ENCODE measurements at regions not wholly inside any gene's neighbourhood (a gene's known extent, or its start where the extent isn't known, plus 50 kb on each side); places are given as distances from the start of the nearest gene placed in this dataset.
A peak's percentile ranks its signal among the peaks of the same experiment; 100 is the strongest.

DNA sequence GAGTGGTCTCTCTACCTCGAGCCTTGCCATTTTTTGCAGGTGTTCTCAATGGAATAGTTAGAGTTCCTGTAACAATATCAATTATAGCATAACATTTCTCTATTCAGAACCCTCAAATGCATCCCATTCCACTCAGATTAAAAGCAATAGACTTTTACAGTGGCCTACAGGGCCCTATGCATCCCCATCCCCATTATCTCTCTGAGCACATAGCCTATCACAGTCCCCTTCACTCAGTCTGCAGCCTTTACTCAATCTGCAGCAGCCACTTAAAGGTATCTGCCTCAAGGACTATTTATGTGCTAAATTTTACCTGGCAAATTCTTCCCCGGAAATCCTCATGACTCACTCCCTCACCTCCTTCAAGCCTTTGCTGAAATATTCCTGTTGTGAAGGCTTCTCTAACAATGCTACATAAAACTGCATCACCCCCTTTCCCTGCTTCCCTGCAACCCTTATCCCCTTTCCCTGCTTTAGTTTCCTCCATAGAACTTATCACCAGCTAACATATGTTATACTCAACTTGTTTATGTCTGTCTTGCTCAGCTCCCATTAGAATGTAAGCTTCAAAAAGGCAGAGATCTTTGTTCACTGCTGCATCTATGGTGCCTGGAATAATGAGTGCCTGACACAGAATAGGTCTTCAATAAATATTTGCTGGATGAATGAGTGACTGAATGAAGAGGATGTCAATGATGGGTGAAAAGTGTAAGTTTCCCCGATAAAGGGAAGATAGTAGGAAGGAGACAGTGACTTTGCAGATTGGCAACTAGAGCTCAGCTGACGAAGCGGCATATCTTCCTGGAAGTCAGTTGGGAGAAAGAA is 54.1 kb upstream of the ZNF366 start:
- H3K27ac ChIP-seq (ENCODE audit: low read length) = no peak overlapping the region
- peaks cover 0 to 11% of the 10 kb centered on the region in 2 donors for H3K4me1 ChIP-seq (ENCODE audit: control insufficient read depth in 1 of 2, insufficient read depth in 2 of 2, low read length in 2 of 2)

GRCh38 chr5:72559866-72560766 is 52.9 kb upstream of the ZNF366 start:
- H3K4me3 ChIP-seq (ENCODE audit: low read depth in 1 of 2, low read length in 2 of 2) = no peak overlapping the region
- no peaks in the 10 kb centered on the region for H3K9me3 ChIP-seq (ENCODE audit: control insufficient read depth in 1 of 2, low read length in 2 of 2)
- no peaks in the 10 kb centered on the region for H3K36me3 ChIP-seq (ENCODE audit: control insufficient read depth in 1 of 2, insufficient read depth in 2 of 2, low read length in 2 of 2)
- H3K4me1 ChIP-seq (ENCODE audit: control insufficient read depth in 1 of 2, insufficient read depth in 2 of 2, low read length in 2 of 2) = peaks cover 0 to 18% of the 10 kb centered on the region in 2 donors
- no peak overlapping the region for H3K27ac ChIP-seq (ENCODE audit: low read length)
- H3K27me3 ChIP-seq (ENCODE audit: low read depth, low read length) = no peaks in the 10 kb centered on the region

More for the DNA sequence above, 54.1 kb upstream of the ZNF366 start:
- no peaks in the 10 kb centered on the region for H3K27me3 ChIP-seq (ENCODE audit: low read depth, low read length)
- no peak overlapping the region for H3K4me3 ChIP-seq (ENCODE audit: low read depth in 1 of 2, low read length in 2 of 2)
- no peaks in the 10 kb centered on the region for H3K9me3 ChIP-seq (ENCODE audit: control insufficient read depth in 1 of 2, low read length in 2 of 2)
- H3K36me3 ChIP-seq (ENCODE audit: control insufficient read depth in 1 of 2, insufficient read depth in 2 of 2, low read length in 2 of 2) = no peaks in the 10 kb centered on the region

GRCh38 chr5:72558383-72558782 is 51.2 kb upstream of the ZNF366 start:
- no peaks in the 10 kb centered on the region for H3K9me3 ChIP-seq (ENCODE audit: control insufficient read depth in 1 of 2, low read length in 2 of 2)
- H3K4me1 ChIP-seq (ENCODE audit: control insufficient read depth in 1 of 2, insufficient read depth in 2 of 2, low read length in 2 of 2) = peaks cover 0 to 18% of the 10 kb centered on the region in 2 donors
- no peaks in the 10 kb centered on the region for H3K36me3 ChIP-seq (ENCODE audit: control insufficient read depth in 1 of 2, insufficient read depth in 2 of 2, low read length in 2 of 2)
- H3K27me3 ChIP-seq (ENCODE audit: low read depth, low read length) = no peaks in the 10 kb centered on the region
- H3K27ac ChIP-seq (ENCODE audit: low read length) = no peak overlapping the region
- no peak overlapping the region for H3K4me3 ChIP-seq (ENCODE audit: low read depth in 1 of 2, low read length in 2 of 2)

DNA sequence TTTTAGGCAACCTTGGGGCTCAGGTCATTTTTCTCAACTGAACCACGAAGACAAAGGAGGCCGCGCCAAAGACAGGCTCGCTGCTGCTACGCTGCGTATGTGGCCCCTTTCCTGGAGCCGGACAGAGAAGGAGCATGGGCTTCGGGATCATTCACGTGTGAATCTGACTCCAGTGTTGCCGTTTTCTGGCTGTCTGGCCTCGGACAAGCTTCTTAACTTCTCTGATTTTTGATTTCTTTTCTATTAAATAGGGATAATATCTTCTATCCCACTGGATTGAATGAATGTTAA is 50.8 kb upstream of the ZNF366 start:
- no peak overlapping the region for H3K4me3 ChIP-seq (ENCODE audit: low read depth in 1 of 2, low read length in 2 of 2)
- H3K4me1 ChIP-seq (ENCODE audit: control insufficient read depth in 1 of 2, insufficient read depth in 2 of 2, low read length in 2 of 2) = peaks cover 0 to 18% of the 10 kb centered on the region in 2 donors
- no peaks in the 10 kb centered on the region for H3K36me3 ChIP-seq (ENCODE audit: control insufficient read depth in 1 of 2, insufficient read depth in 2 of 2, low read length in 2 of 2)
- no peaks in the 10 kb centered on the region for H3K27me3 ChIP-seq (ENCODE audit: low read depth, low read length)
- H3K27ac ChIP-seq (ENCODE audit: low read length) = peak overlapping the region; percentile 3
- H3K9me3 ChIP-seq (ENCODE audit: control insufficient read depth in 1 of 2, low read length in 2 of 2) = no peaks in the 10 kb centered on the region

DNA sequence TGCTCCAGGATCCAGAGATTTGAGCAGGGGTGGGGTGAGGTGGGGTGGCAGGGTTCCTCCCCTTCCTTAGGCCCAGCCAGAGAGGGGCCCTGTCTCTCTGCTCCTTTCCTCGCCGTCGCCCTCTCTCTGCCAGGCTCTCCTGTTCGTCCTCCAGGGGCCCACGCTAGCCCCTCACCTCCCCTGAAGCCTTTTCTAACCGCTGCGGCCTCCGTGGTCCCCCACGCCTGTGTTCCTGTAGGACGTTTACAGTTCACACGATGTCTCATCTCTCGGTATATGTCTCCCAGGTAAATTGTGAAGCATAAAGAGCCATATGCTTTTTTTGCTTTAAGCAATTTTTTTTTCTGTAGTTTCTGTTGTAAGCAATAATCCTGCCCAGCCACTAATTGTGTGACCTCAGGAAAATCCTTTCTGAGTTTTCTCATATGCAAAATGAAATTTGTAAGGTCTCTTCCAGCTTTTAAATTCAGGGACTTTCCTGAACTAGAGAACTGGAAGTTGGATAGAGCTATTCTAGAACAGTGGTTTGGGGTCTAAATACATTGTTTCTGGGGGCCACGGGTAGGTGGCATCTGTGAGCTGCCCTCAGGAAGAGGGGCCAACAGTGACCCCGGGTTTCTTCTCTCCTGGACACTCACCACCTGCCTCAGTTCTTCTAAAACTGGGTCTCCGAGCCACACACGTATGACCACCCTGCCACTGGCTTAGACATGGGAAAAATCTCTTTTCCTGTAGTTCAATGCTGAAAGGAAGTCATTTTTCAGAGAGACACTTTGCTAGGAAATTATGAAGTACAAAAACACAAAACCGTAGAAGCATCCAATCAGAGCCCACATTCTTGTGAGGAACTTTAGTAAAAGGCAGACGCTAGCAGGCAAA is 50.2 kb upstream of the ZNF366 start:
- peak overlapping the region; percentile 58 to 59 for H3K4me3 ChIP-seq (ENCODE audit: low read depth in 1 of 2, low read length in 2 of 2)
- no peaks in the 10 kb centered on the region for H3K27me3 ChIP-seq (ENCODE audit: low read depth, low read length)
- H3K36me3 ChIP-seq (ENCODE audit: control insufficient read depth in 1 of 2, insufficient read depth in 2 of 2, low read length in 2 of 2) = no peaks in the 10 kb centered on the region
- H3K27ac ChIP-seq (ENCODE audit: low read length) = peak overlapping the region; percentile 3
- H3K9me3 ChIP-seq (ENCODE audit: control insufficient read depth in 1 of 2, low read length in 2 of 2) = no peaks in the 10 kb centered on the region
- H3K4me1 ChIP-seq (ENCODE audit: control insufficient read depth in 1 of 2, insufficient read depth in 2 of 2, low read length in 2 of 2) = peaks cover 0 to 18% of the 10 kb centered on the region in 2 donors
